ENCODE measurements at regions not wholly inside any gene's neighbourhood (a gene's known extent, or its start where the extent isn't known, plus 50 kb on each side); places are given as distances from the start of the nearest gene placed in this dataset.

DNA sequence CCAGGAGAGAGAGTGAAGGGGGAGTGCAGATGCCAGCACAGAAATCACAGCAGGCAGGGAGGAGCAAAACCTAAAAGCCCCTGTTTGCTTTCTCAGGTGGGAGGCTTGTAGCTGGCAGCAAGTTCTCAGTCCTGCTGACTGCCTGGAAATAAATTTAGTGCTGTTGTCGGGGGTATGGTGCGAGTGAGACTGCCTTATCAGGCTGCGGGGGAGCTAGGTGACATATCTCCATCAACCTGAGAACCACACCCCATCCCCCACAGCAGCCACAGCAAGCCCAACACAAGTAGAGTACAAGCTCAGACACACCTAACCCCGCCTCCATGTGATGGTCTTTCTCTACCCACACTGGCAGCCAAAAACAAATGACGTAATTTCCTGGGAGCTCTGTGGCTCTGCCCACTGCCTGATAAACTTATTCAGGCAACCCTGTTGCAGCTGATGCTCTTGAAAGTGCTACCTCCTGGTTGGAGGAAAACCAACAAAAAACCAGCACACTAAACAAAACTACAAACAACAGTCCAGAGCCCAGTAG, 953.4 kb upstream of the NDST4 start:
- TF ChIP-seq ZNF785 (tag by site-specific recombination; IDR thresholded peaks at IDR 0.05) (no peak), GLIS1 (tag by site-specific recombination; IDR thresholded peaks at IDR 0.05) (no peak), ZNF776 (tag by site-specific recombination; IDR thresholded peaks at IDR 0.05; ENCODE audit: borderline replicate concordance) (no peak), ZNF16 (tag by site-specific recombination; IDR thresholded peaks at IDR 0.05; ENCODE audit: low read depth) (no peak), MZF1 (tag by site-specific recombination; IDR thresholded peaks at IDR 0.05; ENCODE audit: borderline replicate concordance) (no peak), ZNF510 (tag by site-specific recombination; IDR thresholded peaks at IDR 0.05; ENCODE audit: insufficient replicate concordance) (no peak), ZNF174 (tag by site-specific recombination; IDR thresholded peaks at IDR 0.05) (no peak)
- TF ChIP-seq, protein P1, sequence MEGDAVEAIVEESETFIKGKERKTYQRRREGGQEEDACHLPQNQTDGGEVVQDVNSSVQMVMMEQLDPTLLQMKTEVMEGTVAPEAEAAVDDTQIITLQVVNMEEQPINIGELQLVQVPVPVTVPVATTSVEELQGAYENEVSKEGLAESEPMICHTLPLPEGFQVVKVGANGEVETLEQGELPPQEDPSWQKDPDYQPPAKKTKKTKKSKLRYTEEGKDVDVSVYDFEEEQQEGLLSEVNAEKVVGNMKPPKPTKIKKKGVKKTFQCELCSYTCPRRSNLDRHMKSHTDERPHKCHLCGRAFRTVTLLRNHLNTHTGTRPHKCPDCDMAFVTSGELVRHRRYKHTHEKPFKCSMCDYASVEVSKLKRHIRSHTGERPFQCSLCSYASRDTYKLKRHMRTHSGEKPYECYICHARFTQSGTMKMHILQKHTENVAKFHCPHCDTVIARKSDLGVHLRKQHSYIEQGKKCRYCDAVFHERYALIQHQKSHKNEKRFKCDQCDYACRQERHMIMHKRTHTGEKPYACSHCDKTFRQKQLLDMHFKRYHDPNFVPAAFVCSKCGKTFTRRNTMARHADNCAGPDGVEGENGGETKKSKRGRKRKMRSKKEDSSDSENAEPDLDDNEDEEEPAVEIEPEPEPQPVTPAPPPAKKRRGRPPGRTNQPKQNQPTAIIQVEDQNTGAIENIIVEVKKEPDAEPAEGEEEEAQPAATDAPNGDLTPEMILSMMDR (tag by site-specific recombination; IDR thresholded peaks at IDR 0.05): no peak
